Immature natural killer cell (primary cell): ENCODE measurements at regions not wholly inside any gene's neighbourhood (a gene's known extent, or its start where the extent isn't known, plus 50 kb on each side); places are given as distances from the start of the nearest gene placed in this dataset.

Experiments used
- DNase-seq, 3 donors: peaks; one replicate each; pipeline ENCODE4 v3.0.0; 2022; ENCODE audit warnings: mixed read lengths in 1 of 3
- H3K27ac Mint-ChIP-seq, 6 donors: one replicate each; pipeline ENCODE4 v1.8.0; 2020; ENCODE audit warnings: mixed read lengths in 6 of 6, mild to moderate bottlenecking in 5 of 6, inconsistent platforms in 4 of 6, moderate library complexity in 3 of 6
- H3K27me3 Mint-ChIP-seq, 3 donors: one replicate each; pipeline ENCODE4 v1.8.0; 2020 to 2021; ENCODE audit warnings: low read depth in 3 of 3, mild to moderate bottlenecking in 3 of 3, mixed read lengths in 3 of 3, moderate library complexity in 3 of 3, inconsistent platforms in 1 of 3
- H3K36me3 Mint-ChIP-seq, 3 donors: one replicate each; pipeline ENCODE4 v1.8.0; 2020; ENCODE audit warnings: mixed read lengths in 3 of 3, inconsistent platforms in 2 of 3, mild to moderate bottlenecking in 2 of 3
- H3K4me1 Mint-ChIP-seq, 2 donors: one replicate each; pipeline ENCODE4 v1.8.0; 2020; ENCODE audit warnings: inconsistent platforms in 2 of 2, mild to moderate bottlenecking in 2 of 2, mixed read lengths in 2 of 2, moderate library complexity in 1 of 2
- H3K4me3 Mint-ChIP-seq, 5 donors: one replicate each; pipeline ENCODE4 v1.8.0; 2020; ENCODE audit warnings: mild to moderate bottlenecking in 5 of 5, mixed read lengths in 5 of 5, inconsistent platforms in 3 of 5, moderate library complexity in 3 of 5
- H3K9me3 Mint-ChIP-seq, 6 donors: one replicate each; pipeline ENCODE4 v1.8.0; 2020; ENCODE audit warnings: mild to moderate bottlenecking in 6 of 6, mixed read lengths in 6 of 6, inconsistent platforms in 4 of 6, moderate library complexity in 3 of 6

DNA sequence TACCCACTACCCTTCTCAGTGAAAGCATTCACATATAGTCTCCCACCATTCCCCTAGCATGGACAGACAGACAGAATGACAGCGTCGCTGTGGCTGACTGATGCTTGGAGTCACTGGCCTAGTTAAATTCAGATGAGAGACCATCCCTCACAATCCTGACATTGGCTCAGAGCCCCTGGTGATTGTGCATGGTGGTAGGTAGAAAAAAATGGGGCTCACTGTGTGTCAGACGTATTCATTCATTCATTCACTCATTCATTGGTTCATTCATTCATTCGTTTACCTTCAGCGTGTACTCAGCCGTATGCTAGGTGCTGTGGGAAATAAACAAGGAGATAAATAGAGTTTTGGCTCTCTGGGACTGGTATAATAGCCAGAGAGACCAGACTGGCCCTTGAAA, 73.6 kb upstream of the CALM2 start:
- Mint-ChIP-seq H3K4me3 (no peak overlapping the region), H3K27ac (no peak overlapping the region), H3K36me3 (no peaks in the 10 kb centered on the region), H3K4me1 (no peaks in the 10 kb centered on the region), H3K27me3 (peaks cover under 1 to 8% (median 6%) of the 10 kb centered on the region in 3 donors), H3K9me3 (no peaks in the 10 kb centered on the region)
- no peak for DNase-seq

DNA sequence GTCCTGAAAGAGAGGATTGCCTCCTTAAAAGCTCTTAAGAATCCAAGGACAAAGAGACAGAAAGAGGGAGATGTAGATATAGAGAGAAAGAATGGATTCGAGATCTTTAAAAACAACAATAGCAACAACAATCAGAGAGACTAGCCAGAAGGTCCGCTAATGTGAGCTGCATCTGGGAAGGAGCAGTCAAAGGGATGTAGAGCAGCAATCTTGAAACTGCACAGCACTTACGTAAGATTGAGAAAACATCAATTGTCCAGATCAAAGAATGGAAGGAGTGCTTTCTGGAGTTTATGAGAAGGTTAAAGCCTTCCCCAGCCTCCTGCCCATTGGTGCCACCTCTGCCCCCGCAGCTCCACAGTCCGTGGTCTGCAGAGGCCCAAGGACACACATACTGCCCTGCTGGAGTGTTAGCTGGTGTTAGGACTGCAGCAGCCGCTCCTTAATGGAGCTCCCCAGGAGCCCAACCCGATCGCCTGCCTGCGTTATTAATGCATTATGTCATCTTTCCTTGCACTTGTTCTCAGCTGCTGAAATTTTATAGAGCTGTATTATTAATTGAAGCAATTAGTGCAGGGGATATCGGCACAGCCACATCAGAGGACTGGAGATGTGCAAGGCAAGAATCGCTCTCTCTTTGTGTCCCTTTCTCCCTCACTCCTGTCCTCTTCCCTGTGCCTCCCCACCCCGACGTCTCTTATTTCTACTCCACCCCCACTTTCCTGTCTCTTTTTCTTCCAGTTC, 73.0 kb upstream of the CALM2 start:
- H3K27ac Mint-ChIP-seq: no peak overlapping the region
- no peak overlapping the region for H3K4me3 Mint-ChIP-seq
- no peaks in the 10 kb centered on the region for H3K9me3 Mint-ChIP-seq
- H3K27me3 Mint-ChIP-seq: peaks cover 2 to 8% (median 3%) of the 10 kb centered on the region in 3 donors
- no peak for DNase-seq
- H3K4me1 Mint-ChIP-seq: no peaks in the 10 kb centered on the region
- H3K36me3 Mint-ChIP-seq: no peaks in the 10 kb centered on the region

DNA sequence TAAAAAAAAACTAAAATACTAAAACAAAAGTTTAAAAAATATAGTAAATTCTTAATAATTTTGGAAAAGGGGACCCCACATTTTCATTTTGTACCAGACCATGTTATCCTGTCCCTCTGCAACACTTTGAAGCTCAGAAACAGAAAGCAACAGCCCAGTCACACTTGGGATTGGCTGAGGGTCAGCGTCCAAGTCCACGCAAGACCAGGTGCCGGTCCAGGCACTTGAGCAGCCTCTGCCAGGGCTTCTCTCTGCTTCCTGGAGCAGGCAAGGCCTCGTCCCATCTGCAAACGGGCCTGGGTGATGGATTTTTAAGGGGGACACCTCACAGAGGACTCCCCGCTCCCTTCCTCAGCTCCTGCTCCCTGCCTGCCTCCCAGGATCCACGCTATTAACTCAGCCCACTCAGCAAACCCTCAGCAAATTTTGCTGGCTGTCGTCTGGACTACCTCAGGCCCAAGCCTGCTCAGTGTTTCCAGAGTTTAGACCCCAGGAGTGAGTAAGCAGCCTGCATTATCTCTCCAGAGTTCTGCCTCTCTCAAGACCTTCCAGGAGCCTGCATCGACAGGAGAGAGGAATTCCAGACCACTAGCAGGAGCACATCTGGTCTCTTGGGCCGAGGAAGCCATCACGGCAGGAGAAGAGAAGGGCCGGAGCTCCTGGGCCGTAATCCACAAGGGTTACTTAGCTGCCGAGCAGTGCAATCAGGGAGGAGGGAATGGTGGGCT, 67.4 kb upstream of the CALM2 start:
- no peak for DNase-seq
- Mint-ChIP-seq H3K4me3 (no peak overlapping the region), H3K4me1 (no peaks in the 10 kb centered on the region), H3K9me3 (no peaks in the 10 kb centered on the region), H3K36me3 (no peaks in the 10 kb centered on the region), H3K27me3 (peaks cover 1 to 2% (median 2%) of the 10 kb centered on the region in 3 donors), H3K27ac (no peak overlapping the region)

DNA sequence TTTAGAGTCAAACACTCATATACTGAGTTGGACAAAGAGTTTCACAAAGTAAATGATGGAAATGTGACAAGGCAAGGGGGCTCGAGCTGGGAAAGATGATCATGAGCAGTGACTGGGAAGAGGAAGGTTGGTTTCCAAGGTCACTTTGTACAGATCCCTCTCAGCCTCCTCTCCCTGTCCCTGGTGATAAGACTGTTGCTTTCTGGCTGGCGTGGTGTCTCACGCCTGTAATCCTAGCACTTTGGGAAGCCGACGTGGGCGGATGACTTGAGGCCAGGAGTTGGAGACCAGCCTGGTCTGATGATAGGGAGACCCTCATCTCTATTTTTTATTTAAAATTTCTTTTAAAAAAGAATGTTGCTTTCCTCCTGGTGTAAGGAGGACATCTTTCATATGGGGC, 65.4 kb upstream of the CALM2 start:
- H3K36me3 Mint-ChIP-seq: no peaks in the 10 kb centered on the region
- H3K27ac Mint-ChIP-seq: no peak overlapping the region
- no peak for DNase-seq
- H3K4me3 Mint-ChIP-seq: no peak overlapping the region
- no peaks in the 10 kb centered on the region for H3K4me1 Mint-ChIP-seq
- H3K9me3 Mint-ChIP-seq: no peaks in the 10 kb centered on the region
- peaks cover 2 to 4% (median 4%) of the 10 kb centered on the region in 3 donors for H3K27me3 Mint-ChIP-seq

DNA sequence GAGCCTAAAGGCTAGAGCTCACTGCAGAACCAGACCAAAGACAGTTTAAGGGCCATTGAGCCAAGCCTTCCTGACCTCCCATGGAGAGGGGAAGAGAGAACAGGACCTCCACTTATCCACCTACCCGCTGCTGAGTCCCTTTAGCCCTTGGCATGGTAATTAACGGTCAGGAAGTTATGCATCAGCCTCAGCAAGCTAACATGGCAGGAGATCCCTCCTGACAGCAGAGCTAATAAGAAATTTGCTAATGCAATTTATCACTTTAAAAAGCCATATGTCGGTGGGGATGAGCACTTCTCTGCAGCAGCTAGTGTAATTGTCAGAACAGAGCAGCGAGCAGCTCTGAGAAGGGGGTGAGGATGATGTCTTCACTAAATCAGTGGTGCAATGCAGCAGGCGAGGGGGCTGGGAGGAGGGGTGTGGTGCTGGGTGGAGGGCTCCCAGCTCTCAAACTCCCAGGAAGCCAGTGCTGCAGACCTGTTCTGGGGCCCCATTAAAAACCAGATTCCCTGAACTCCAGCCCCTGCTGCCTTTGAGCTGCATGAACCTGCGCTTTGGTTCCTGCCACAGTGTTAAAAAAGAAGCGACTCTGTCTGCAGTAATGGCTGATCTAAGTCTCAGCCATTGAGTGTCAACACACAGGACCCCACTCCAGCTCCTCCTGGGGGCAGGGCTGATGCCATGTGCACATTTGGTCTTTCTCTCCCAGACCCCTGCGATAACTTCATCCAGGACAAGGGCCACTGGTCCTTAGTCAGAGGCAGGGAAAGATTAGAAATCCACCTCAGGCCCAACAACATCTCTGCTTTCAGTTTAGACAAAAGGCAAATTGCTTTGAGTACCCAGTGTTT, 63.0 kb upstream of the CALM2 start:
- no peaks in the 10 kb centered on the region for H3K4me1 Mint-ChIP-seq
- DNase-seq: no peak
- H3K36me3 Mint-ChIP-seq: no peaks in the 10 kb centered on the region
- no peak overlapping the region for H3K27ac Mint-ChIP-seq
- no peaks in the 10 kb centered on the region for H3K9me3 Mint-ChIP-seq
- H3K27me3 Mint-ChIP-seq: peaks cover 2 to 6% (median 2%) of the 10 kb centered on the region in 3 donors
- H3K4me3 Mint-ChIP-seq: no peak overlapping the region

DNA sequence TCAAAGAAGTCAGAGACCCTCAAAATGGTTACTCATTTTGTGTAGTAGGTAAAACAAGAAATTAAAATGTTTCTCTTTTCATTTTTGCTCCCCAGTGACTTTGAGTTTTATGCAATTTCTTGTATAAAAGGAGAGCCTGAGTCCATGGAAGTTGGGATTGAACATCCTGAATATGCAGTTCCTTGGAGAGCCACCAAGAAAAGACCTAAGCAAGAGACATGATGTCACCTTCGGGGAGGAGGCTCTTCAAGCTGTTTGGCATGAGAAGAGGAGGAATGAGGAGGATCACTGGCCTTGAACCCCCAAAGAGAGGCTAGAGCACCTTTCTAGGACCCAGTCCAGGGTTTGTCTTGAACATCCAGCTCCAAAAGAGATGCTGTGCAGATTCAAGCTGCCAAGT, 62.3 kb upstream of the CALM2 start:
- peaks cover 2 to 6% (median 2%) of the 10 kb centered on the region in 3 donors for H3K27me3 Mint-ChIP-seq

DNA sequence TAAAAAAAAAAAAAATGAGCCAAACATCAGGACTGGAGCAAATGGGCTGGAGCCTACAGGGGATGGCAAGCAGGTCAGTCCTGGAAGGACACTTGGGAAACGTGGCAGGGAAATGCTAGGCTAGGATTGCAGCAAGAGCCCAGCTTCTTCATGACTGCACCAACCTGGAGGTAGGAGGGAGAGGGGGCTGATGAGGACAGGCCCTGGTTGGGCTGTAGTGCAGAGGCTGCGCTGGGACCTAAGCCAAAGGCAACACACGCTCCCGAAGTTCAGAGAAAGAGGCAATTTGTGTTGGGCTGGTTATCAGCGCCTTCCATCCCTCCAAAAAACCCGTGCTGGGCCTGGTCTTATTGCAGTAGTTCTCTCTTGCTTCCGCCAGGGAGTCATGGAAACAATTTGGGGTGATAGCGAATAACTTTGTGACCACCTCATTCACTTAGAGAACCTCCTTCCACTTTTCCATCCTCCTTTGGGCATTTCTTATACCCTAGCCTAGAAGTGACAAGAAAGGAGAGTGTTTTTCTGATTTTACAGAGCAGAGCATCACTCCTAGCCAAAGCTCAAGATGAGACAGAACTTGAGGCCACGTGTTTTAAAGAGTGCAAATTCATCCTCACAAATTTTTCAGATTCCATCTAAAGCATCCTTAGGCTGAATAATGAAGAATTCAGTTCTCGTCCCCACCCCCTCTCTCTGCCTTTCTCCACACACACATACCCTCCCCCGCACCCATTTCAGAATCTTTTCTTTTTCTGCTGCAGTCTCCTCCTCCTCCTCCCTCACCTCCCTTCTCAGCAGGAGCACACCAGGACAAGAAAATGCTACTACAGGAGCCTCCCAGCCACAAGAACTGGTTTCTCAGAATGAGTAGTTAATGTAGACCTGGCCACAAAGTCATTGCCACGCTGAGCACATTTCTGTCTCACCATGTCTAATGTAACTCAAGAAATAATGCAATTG, 61.3 kb upstream of the CALM2 start:
- H3K4me1 Mint-ChIP-seq: no peaks in the 10 kb centered on the region
- H3K27me3 Mint-ChIP-seq: peaks cover 2 to 6% (median 3%) of the 10 kb centered on the region in 3 donors
- H3K27ac Mint-ChIP-seq: no peak overlapping the region
- no peaks in the 10 kb centered on the region for H3K9me3 Mint-ChIP-seq
- DNase-seq: no peak
- no peaks in the 10 kb centered on the region for H3K36me3 Mint-ChIP-seq
- H3K4me3 Mint-ChIP-seq: no peak overlapping the region

More for the DNA sequence above, 62.3 kb upstream of the CALM2 start:
- Mint-ChIP-seq H3K27ac (no peak overlapping the region), H3K9me3 (no peaks in the 10 kb centered on the region), H3K36me3 (no peaks in the 10 kb centered on the region), H3K4me1 (no peaks in the 10 kb centered on the region), H3K4me3 (no peak overlapping the region)
- no peak for DNase-seq

DNA sequence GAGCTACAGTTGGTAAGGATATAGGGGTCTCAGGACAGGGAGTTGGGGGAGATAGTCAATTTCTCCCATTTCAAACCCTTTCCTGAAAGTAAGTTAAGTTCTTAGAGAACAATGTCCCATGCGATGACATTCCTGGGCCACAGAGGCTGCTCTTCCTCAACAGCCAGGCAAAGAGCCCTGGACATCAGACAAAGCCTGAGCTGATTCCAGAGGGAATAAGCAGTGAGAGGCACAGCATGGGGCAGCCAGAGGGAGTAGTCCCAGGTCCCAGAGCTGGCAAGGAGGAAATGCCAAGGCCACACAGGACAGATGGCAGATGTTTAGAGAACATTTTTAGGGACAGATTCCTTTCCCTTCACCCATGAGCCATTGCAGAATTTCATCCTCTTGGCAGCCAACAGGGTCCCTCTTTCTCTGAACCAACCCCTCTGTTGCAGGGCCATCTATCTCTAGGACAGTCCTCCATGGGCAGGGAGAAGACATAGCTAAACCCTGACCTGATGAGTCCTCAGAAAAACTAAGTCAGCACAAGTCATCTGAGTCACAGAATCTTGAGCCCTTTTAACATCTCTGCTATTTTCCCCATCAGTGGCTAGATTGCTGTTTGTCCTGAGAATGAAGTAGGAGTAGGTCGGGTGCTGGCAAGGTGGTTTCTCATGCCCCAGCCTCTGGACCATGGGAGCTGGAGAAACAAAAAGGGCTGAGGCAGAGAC, 60.3 kb upstream of the CALM2 start:
- H3K36me3 Mint-ChIP-seq: no peaks in the 10 kb centered on the region
- H3K9me3 Mint-ChIP-seq: no peaks in the 10 kb centered on the region
- no peak overlapping the region for H3K4me3 Mint-ChIP-seq
- DNase-seq: no peak
- peaks cover 2 to 6% (median 3%) of the 10 kb centered on the region in 3 donors for H3K27me3 Mint-ChIP-seq
- no peaks in the 10 kb centered on the region for H3K4me1 Mint-ChIP-seq
- no peak overlapping the region for H3K27ac Mint-ChIP-seq

DNA sequence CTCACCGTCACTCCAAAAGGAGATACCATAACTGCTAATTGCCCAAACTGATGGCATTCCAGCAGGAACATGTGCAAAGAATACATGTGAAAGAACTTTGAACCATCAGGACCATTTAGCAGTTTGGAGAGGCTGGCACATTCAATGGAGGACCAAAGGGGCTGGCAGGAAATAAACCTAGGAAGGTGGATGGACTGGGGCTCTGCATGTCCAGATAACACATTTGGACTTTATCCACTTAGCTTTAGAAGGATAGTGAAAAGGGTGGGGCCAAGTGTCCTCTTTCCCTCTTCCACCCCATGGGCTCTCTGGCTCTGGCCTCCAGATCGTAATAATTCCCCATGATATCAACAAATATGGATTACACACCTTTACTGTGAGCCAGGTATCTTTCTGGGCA, 58.8 kb upstream of the CALM2 start:
- Mint-ChIP-seq H3K36me3 (no peaks in the 10 kb centered on the region), H3K27me3 (peaks cover 2 to 8% (median 3%) of the 10 kb centered on the region in 3 donors), H3K27ac (no peak overlapping the region), H3K9me3 (no peaks in the 10 kb centered on the region), H3K4me1 (no peaks in the 10 kb centered on the region), H3K4me3 (no peak overlapping the region)
- DNase-seq: no peak

DNA sequence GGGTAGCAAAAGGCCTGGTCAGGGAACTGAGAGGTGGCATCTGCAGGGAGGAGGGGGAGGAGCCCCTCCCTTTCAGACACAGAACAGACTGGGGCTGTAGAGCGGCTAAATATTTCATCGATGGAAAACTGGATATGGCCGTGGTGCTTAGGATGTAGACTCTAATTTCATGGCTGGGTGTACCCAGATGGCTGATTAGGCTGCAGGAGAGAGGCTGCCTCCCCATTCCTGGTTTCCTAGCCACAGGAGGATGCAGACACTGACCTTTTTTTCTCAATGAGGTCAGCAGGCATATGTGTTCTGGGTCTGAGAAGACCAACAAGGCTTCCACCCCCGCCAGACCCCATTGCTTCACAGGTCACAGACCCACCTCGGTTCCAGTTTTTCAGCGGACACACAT, 58.1 kb upstream of the CALM2 start:
- no peak overlapping the region for H3K4me3 Mint-ChIP-seq
- no peak for DNase-seq
- no peaks in the 10 kb centered on the region for H3K9me3 Mint-ChIP-seq
- H3K27me3 Mint-ChIP-seq: peaks cover 2 to 8% (median 3%) of the 10 kb centered on the region in 3 donors
- H3K27ac Mint-ChIP-seq: no peak overlapping the region
- H3K36me3 Mint-ChIP-seq: no peaks in the 10 kb centered on the region
- H3K4me1 Mint-ChIP-seq: no peaks in the 10 kb centered on the region

DNA sequence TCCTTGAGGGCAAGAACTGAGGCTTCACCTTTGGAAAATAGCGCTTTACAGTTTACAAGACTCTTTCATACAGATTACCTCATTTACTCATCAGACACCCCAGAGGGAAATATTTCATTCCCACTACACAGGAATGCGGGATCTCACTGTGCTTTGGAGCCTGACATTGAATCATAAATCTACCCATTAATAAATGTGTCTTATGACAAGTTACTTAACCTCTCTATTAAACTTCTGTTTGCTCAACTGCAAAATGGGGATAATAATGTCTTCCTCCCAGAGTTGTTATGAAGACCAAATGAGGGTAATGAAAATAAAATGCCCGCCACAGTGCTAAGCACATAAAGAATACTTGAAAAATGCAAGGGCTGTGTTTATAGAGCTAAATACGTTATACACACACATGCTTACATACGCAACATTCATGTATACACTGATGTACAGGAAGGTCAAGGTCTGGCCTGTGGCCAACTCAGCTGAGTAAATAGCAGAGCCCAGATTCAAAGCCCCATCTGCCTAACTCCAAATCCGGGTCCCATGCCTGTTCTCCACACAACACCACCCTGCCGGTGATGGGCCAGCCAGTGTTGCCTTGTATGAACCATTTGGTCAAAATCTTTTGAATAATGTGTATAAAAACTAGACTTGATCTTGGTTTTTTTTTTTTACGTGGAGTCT, 56.6 kb upstream of the CALM2 start:
- H3K4me3 Mint-ChIP-seq: no peak overlapping the region
- no peaks in the 10 kb centered on the region for H3K4me1 Mint-ChIP-seq
- no peaks in the 10 kb centered on the region for H3K36me3 Mint-ChIP-seq
- no peak for DNase-seq
- H3K9me3 Mint-ChIP-seq: no peaks in the 10 kb centered on the region
- peaks cover 2 to 4% (median 4%) of the 10 kb centered on the region in 3 donors for H3K27me3 Mint-ChIP-seq
- H3K27ac Mint-ChIP-seq: no peak overlapping the region

DNA sequence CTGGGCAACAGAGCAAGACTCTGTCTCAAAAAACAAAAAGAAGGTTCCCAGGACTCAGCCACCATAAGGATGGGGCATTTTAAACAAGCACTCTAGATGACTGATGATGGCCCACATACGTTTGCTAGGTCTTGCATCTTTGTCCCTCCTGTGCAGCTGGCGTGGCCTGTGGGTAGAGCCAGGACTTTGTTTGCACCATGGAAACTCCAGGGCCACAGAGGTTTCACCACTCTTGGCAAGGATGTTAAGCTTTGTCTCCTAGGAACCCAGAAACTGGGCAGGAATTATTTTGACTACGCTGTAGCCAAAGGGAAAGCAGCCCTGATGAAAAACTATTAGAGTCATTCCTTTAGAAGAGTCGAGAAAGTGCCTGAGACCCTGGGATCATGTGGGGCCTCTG, 54.1 kb upstream of the CALM2 start:
- no peak for DNase-seq
- H3K27me3 Mint-ChIP-seq: peaks cover 0 to 4% (median 1%) of the 10 kb centered on the region in 3 donors
- no peaks in the 10 kb centered on the region for H3K36me3 Mint-ChIP-seq
- no peaks in the 10 kb centered on the region for H3K9me3 Mint-ChIP-seq
- H3K4me3 Mint-ChIP-seq: no peak overlapping the region
- H3K4me1 Mint-ChIP-seq: no peaks in the 10 kb centered on the region
- H3K27ac Mint-ChIP-seq: no peak overlapping the region
